Heart right ventricle (tissue), 16 donors: ENCODE measurements at regions not wholly inside any gene's neighbourhood (a gene's known extent, or its start where the extent isn't known, plus 50 kb on each side); places are given as distances from the start of the nearest gene placed in this dataset.
"Not testable (repeated sequence)": the region's sequence is repeated elsewhere in the genome, so short reads cannot be mapped to it uniquely, and the experiment has no call there.

Source experiments
- ATAC-seq, 8 donors: fragments of 200-7000 bp; cut with Tn5 transposase; one replicate each; pipeline ENCODE4 v1.9.1; 2020; ENCODE audit warnings: mild to moderate bottlenecking in 8 of 8, moderate library complexity in 8 of 8, moderate number of reproducible peaks in 1 of 8
- DNase-seq, 2 donors: peaks; one replicate each; pipeline ENCODE4 v3.0.0-alpha.2; 2020
- H3K27ac ChIP-seq, 10 donors: fragments of 200-600 bp; sonication (generic) in 2 of 10; one replicate each; pipeline versions ENCODE4 v1.5.0 to v1.8.0; 2020 to 2022; ENCODE audit warnings: mild to moderate bottlenecking in 3 of 10
- H3K27me3 ChIP-seq, 7 donors: fragments of 200-600 bp; one replicate each; pipeline ENCODE4 v1.8.0; 2021 to 2022; ENCODE audit warnings: mild to moderate bottlenecking in 2 of 7
- H3K36me3 ChIP-seq, 9 donors: fragments of 200-600 bp; sonication (generic) in 1 of 9; one replicate each; pipeline versions ENCODE4 v1.5.0 to v1.8.0; 2020 to 2022; ENCODE audit warnings: mild to moderate bottlenecking in 2 of 9
- H3K4me1 ChIP-seq, 9 donors: fragments of 200-600 bp; sonication (generic) in 1 of 9; one replicate each; pipeline versions ENCODE4 v1.5.0 to v1.8.0; 2020 to 2022; ENCODE audit warnings: mild to moderate bottlenecking in 4 of 9
- H3K4me3 ChIP-seq, 10 donors: fragments of 200-600 bp; sonication (generic) in 2 of 10; one replicate each; pipeline versions ENCODE4 v1.5.0 to v1.8.0; 2020 to 2022; ENCODE audit warnings: mild to moderate bottlenecking in 7 of 10, moderate library complexity in 2 of 10
- H3K9me3 ChIP-seq, 11 donors: fragments of 200-600 bp in 10 of 11; sonication (generic) in 2 of 11; one replicate each; pipeline versions ENCODE4 v1.5.0 to v1.8.0; 2013 to 2022; ENCODE audit warnings: mild to moderate bottlenecking in 2 of 11, control low read depth in 1 of 11, moderate library complexity in 1 of 11
- WGBS, 2 donors: extraction: QIAGEN DNeasy Blood & Tissue Kit; methylation state at CpG; one replicate each; pipeline ENCODE4 v1.1.7; 2013; ENCODE audit warnings: inconsistent platforms in 1 of 2; 5-methylcytosine and 5-hydroxymethylcytosine counted together
- intact Hi-C, 10 donors: fragments of 100-400 bp; cut with DNase I; formaldehyde crosslinking; loops; one replicate each; pipeline versions ENCODE4 v1.11.1 to v1.14.2; 2022
- TF ChIP-seq, protein P1 (sequence below), 9 donors: fragments of 200-600 bp; sonication (generic) in 2 of 9; IDR thresholded peaks; one replicate each; pipeline versions ENCODE4 v1.5.0 to v1.8.0; 2021 to 2022; ENCODE audit warnings: antibody characterized with exemption in 9 of 9, mild to moderate bottlenecking in 5 of 9, moderate library complexity in 1 of 9
- donor health status: Arrhythmogenic right ventricular cardiomyopathy.
- donor health status: ischemic (EF 13 %, LVEDD 7.1; RV severe dilation, severe dysfunction).
- donor health status: healthy with polysubstance abuse.
- donor health status: DM: no; HTN: yes; CAD: no.
- donor health status: DM: no; HTN: no; CAD: no.
- donor health status: ischemic (EF 25% LVEDD 6.9; RV normal size, moderate dysfunction).
- donor health status: ischemic (EF 25% LVEDD 5.7; RV mildly dilated, moderate dysfunction).
- donor health status: healthy.
- donor health status: DM: yes; HTN: yes; CAD: no.
- donor health status: Ischemic cardiomyopathy.
- donor health status: ischemic (EF 35%, LVEDD 5.7; RV mildly dilated, moderate dysfunction).
- donor health status: nonischemic (EF 11% LVEDD 7.7; RV severe dilation, severe dysfunction).
- donor health status: DM: yes; HTN: yes; CAD: no.
- donor health status: PGD.
- donor health status: ischemic (EF 29% LVEDD 5.4; RV normal size, mild dysfunction).
- donor health status: nonischemic (EF 23%, LVEDD 6.1; RV moderate dilation, normal function).

- Histone ChIP-seq H3K9me3 (peaks cover 0 to 10% (median 0%) of the 10 kb centered on the region in 11 donors), H3K27ac (no peak overlapping the region), H3K27me3 (no peaks in the 10 kb centered on the region), H3K4me3 (no peak overlapping the region), H3K36me3 (no peaks in the 10 kb centered on the region), H3K4me1 (no peaks in the 10 kb centered on the region)
- WGBS, 2 donors: 90 to 92% methylated on average over 17 of the region's 17 CpGs
- intact Hi-C loops: no loop called here
- TF ChIP-seq, protein P1, sequence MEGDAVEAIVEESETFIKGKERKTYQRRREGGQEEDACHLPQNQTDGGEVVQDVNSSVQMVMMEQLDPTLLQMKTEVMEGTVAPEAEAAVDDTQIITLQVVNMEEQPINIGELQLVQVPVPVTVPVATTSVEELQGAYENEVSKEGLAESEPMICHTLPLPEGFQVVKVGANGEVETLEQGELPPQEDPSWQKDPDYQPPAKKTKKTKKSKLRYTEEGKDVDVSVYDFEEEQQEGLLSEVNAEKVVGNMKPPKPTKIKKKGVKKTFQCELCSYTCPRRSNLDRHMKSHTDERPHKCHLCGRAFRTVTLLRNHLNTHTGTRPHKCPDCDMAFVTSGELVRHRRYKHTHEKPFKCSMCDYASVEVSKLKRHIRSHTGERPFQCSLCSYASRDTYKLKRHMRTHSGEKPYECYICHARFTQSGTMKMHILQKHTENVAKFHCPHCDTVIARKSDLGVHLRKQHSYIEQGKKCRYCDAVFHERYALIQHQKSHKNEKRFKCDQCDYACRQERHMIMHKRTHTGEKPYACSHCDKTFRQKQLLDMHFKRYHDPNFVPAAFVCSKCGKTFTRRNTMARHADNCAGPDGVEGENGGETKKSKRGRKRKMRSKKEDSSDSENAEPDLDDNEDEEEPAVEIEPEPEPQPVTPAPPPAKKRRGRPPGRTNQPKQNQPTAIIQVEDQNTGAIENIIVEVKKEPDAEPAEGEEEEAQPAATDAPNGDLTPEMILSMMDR (IDR thresholded peaks at IDR 0.05): no peak
- peak in 1 of 8 donors; percentile 14 for ATAC-seq
- DNase-seq: no peak
Observed at GRCh38 chr2:18271370-18272147, 288.9 kb downstream of the RDH14 start.

- 80 to 88% methylated on average over 3 of the region's 3 CpGs for WGBS, 2 donors
- no peaks in the 10 kb centered on the region for H3K4me1 ChIP-seq
- DNase-seq (no peak), ATAC-seq (no peak)
- no peak overlapping the region for H3K4me3 ChIP-seq
- intact Hi-C loops: no loop called here
- no peaks in the 10 kb centered on the region for H3K36me3 ChIP-seq
- H3K27me3 ChIP-seq: no peaks in the 10 kb centered on the region
- TF ChIP-seq, protein P1 (IDR thresholded peaks at IDR 0.05): no peak
- H3K27ac ChIP-seq: no peak overlapping the region
- no peaks in the 10 kb centered on the region for H3K9me3 ChIP-seq
Observed at GRCh38 chr2:18268400-18268799, 292.1 kb downstream of the RDH14 start.

DNA sequence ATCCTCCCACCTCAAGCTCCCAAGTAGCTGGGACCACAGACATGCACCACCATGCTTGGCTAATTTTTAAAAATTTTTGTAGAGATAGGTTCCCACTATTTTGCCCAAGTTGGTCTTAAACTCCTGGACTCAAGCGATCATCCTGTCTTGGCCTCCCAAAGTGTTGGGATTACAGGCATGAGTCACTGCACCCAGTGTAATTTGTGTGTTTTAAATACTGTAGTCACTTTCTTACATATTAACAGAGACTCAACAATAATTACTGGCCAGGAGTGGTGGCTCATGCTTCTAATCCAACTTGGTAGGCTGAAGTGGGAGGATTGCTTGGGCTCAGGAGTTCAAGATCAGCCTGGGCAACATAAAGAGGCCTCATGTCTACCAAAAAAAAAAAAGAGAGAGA is 293.0 kb downstream of the RDH14 start:
- H3K27ac ChIP-seq: no peak overlapping the region
- 100% methylated on average over 1 of the region's 1 CpG for WGBS, 2 donors
- no peak overlapping the region for H3K4me3 ChIP-seq
- no peak for ATAC-seq
- H3K9me3 ChIP-seq: no peaks in the 10 kb centered on the region
- intact Hi-C loops: no loop called here
- no peaks in the 10 kb centered on the region for H3K36me3 ChIP-seq
- H3K4me1 ChIP-seq: no peaks in the 10 kb centered on the region
- TF ChIP-seq, protein P1 (IDR thresholded peaks at IDR 0.05): no peak
- H3K27me3 ChIP-seq: no peaks in the 10 kb centered on the region
- DNase-seq: no peak

DNA sequence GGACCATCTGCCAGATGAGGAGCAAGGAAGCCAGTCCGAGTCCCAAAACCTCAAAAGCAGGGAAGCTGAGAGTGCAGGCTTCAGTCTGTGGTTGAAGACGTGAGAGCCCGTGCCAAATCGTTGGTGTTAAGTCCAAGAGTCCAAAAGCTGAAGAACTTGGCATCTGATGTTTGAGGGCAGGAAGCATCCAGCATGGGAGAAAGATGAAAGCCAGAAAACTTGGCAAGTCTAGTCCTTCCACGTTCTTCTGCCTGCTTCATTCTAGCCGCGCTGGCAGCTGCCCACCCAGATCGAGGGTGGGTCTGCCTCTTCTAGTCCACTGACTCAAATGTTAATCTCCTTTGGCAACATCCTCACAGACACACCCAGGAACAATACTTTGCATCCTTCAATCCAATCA is 293.8 kb downstream of the RDH14 start:
- H3K4me1 ChIP-seq, DNase-seq, H3K27me3 ChIP-seq, H3K36me3 ChIP-seq, H3K9me3 ChIP-seq, H3K4me3 ChIP-seq, H3K27ac ChIP-seq, intact Hi-C loops, ATAC-seq: not testable (repeated sequence)
- WGBS, 2 donors: 73 to 76% methylated on average over 8 of the region's 8 CpGs
